DND-41 (cell line): ENCODE measurements at regions not wholly inside any gene's neighbourhood (a gene's known extent, or its start where the extent isn't known, plus 50 kb on each side); places are given as distances from the start of the nearest gene placed in this dataset.

ENCODE experiments used
- EZH2 ChIP-seq: IDR thresholded peaks from 3 replicates; pipeline ENCODE4 v1.6.1; 2012; ENCODE audit warnings: borderline replicate concordance, low read depth, mild to moderate bottlenecking, moderate library complexity, low read length, inconsistent platforms; ENCODE audit not compliant: severe bottlenecking
- TF ChIP-seq, protein P1 (sequence below): IDR thresholded peaks from 2 replicates; pipeline ENCODE4 v1.5.1; 2012; ENCODE audit warnings: borderline replicate concordance, low read length, moderate library complexity, mild to moderate bottlenecking; ENCODE audit not compliant: poor library complexity, severe bottlenecking; ENCODE audit errors: extremely low read depth

DNA sequence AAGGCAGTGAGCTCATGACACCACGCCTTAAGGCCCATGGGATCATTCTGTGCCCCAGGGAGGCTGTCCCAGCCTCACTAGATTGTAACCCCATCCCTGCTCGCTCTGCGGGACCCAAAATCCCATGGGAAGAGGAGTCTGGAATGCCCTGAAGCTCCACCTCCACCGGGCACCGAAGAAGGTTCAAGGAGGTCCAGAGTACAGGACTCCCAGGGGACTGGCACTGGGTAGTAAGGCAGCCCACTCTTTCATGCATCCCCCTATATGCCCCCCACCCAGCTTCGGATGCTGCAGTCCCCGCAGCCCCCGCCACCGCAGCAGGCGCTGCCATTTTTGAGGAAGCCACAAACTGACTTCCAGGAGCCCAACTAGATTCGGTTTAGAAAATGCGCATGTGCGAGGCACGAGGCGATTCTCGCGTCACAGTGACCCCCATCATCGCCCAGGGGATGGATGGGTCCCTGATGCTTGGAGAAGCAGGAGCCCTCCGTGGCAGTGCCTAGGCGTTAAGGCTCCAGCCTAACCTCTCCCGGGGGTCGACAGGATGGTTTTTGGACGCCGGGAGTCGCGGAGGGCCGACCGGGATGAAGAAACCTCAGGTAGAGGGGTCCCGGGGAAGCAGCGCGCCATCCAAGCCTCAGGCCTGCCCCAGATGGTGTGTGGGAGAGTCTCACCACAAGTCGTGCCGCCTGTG is 1681.0 kb downstream of the TP53TG3F start:
- TF ChIP-seq, protein P1, sequence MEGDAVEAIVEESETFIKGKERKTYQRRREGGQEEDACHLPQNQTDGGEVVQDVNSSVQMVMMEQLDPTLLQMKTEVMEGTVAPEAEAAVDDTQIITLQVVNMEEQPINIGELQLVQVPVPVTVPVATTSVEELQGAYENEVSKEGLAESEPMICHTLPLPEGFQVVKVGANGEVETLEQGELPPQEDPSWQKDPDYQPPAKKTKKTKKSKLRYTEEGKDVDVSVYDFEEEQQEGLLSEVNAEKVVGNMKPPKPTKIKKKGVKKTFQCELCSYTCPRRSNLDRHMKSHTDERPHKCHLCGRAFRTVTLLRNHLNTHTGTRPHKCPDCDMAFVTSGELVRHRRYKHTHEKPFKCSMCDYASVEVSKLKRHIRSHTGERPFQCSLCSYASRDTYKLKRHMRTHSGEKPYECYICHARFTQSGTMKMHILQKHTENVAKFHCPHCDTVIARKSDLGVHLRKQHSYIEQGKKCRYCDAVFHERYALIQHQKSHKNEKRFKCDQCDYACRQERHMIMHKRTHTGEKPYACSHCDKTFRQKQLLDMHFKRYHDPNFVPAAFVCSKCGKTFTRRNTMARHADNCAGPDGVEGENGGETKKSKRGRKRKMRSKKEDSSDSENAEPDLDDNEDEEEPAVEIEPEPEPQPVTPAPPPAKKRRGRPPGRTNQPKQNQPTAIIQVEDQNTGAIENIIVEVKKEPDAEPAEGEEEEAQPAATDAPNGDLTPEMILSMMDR, result no peak
- TF ChIP-seq EZH2, result no peak
